ENCODE measurements at regions not wholly inside any gene's neighbourhood (a gene's known extent, or its start where the extent isn't known, plus 50 kb on each side); places are given as distances from the start of the nearest gene placed in this dataset.

- H3K36me3 ChIP-seq (ENCODE audit: control insufficient read depth in 2 of 4, insufficient read depth in 4 of 4, low read length in 3 of 4), result no peaks in the 10 kb centered on the region
- H2BK12ac ChIP-seq (ENCODE audit: low read depth, low read length), result no peak overlapping the region
- no peak overlapping the region for H2BK120ac ChIP-seq (replicated peaks; ENCODE audit: low read depth, low read length)
- H4K5ac ChIP-seq (ENCODE audit: insufficient read length, low read depth, low read length), result no peak overlapping the region
- no peak overlapping the region for H2BK5ac ChIP-seq (ENCODE audit: low read depth, low read length)
- H2AFZ ChIP-seq (ENCODE audit: low read length), result no peak overlapping the region
- no peaks in the 10 kb centered on the region for H3K79me1 ChIP-seq (ENCODE audit: low read depth, low read length)
- H3K9me3 ChIP-seq (ENCODE audit: insufficient read depth in 2 of 2, low read depth in 1 of 2, low read length in 1 of 2), result no peaks in the 10 kb centered on the region
- no peak overlapping the region for H3K27ac ChIP-seq (ENCODE audit: low read depth, low read length)
- no peak overlapping the region for H3K4me2 ChIP-seq (ENCODE audit: insufficient read depth in 1 of 2, low read depth in 2 of 2, low read length in 2 of 2)
- ChIA-PET CTCF (ENCODE audit: partially characterized antibody) (no interaction called here), POLR2A (ENCODE audit: partially characterized antibody) (no interaction called here)
- no peak overlapping the region for H2BK20ac ChIP-seq (ENCODE audit: low read length)
- H3K23ac ChIP-seq (ENCODE audit: insufficient read length), result no peak overlapping the region
- H3K56ac ChIP-seq (replicated peaks; ENCODE audit: insufficient read length, low read depth, low read length), result no peak overlapping the region
- no peak for DNase-seq (ENCODE audit: low read depth in 1 of 2, low spot score in 2 of 2)
- H2BK15ac ChIP-seq (ENCODE audit: low read length), result no peak overlapping the region
- FAIRE-seq, result no peak
- no peaks in the 10 kb centered on the region for H3K23me2 ChIP-seq (ENCODE audit: low read depth, low read length)
- peaks cover 0 to 10% of the 10 kb centered on the region in 2 experiments; a peak in 1 of 4 replicates for H3K79me2 ChIP-seq (ENCODE audit: control insufficient read depth in 1 of 2, insufficient read depth in 2 of 2, low read length in 2 of 2)
- H3K14ac ChIP-seq (ENCODE audit: insufficient read length), result no peak overlapping the region
- H3K27me3 ChIP-seq (replicated peaks in 1 of 4; ENCODE audit: control insufficient read depth in 3 of 4, extremely low read depth in 1 of 4, insufficient read depth in 3 of 4, low read length in 3 of 4), result no peaks in the 10 kb centered on the region
- no peak overlapping the region for H3K18ac ChIP-seq (ENCODE audit: extremely low read depth, low read length)
- peaks cover 0 to 4% (median 0%) of the 10 kb centered on the region in 4 experiments; a peak in 1 of 7 replicates for H3K4me1 ChIP-seq (replicated peaks in 1 of 4; ENCODE audit: control insufficient read depth in 3 of 4, insufficient read depth in 4 of 4, low read length in 3 of 4)
- no peak overlapping the region for H4K8ac ChIP-seq (ENCODE audit: extremely low read depth, insufficient read depth, low read length)
- no peak overlapping the region for H3K4ac ChIP-seq (replicated peaks; ENCODE audit: insufficient read length, low read depth, low read length)
- no peaks in the 10 kb centered on the region for H4K20me1 ChIP-seq (replicated peaks in 1 of 2; ENCODE audit: control insufficient read depth in 1 of 2, insufficient read depth in 2 of 2, low read length in 2 of 2)
- no peak overlapping the region for H2AK5ac ChIP-seq (ENCODE audit: low read depth, low read length)
- H3K4me3 ChIP-seq (ENCODE audit: extremely low read depth in 1 of 4, insufficient read depth in 2 of 4, low read depth in 3 of 4, low read length in 4 of 4), result no peak overlapping the region
- H3K9ac ChIP-seq (replicated peaks in 1 of 4; ENCODE audit: extremely low read depth in 1 of 4, low read depth in 3 of 4, low read length in 3 of 4), result no peak overlapping the region
- 88% methylated on average over 1 of the region's 1 CpG; no CpG with 5 or more reads in 1 of the 2 experiments for WGBS, 2 experiments (ENCODE audit: extremely low coverage in 1 of 2, insufficient coverage in 1 of 2, insufficient read length in 1 of 2, insufficient replicate concordance in 2 of 2, low coverage in 1 of 2, low lambda C conversion rate in 2 of 2, missing lambda C conversion rate in 1 of 2)
- H4K91ac ChIP-seq (replicated peaks; ENCODE audit: insufficient read length, low read length), result no peak overlapping the region
These were observed 54.3 kb downstream of the FAT3 start for GRCh38 chr11:92278791-92279433.
